ENCODE measurements at regions not wholly inside any gene's neighbourhood (a gene's known extent, or its start where the extent isn't known, plus 50 kb on each side); places are given as distances from the start of the nearest gene placed in this dataset.

- TF ChIP-seq CTCF (IDR thresholded peaks at IDR 0.05; ENCODE audit: insufficient read depth, low read depth, low read length) (no peak), EZH2 (IDR thresholded peaks at IDR 0.05; ENCODE audit: insufficient read depth, low read length) (no peak)
These were observed 826.0 kb downstream of the PLCL1 start for GRCh38 chr2:198630384-198630783.
